GF-D8 (cell line): ENCODE measurements at regions not wholly inside any gene's neighbourhood (a gene's known extent, or its start where the extent isn't known, plus 50 kb on each side); places are given as distances from the start of the nearest gene placed in this dataset.

Experiments
- DNase-seq: peaks from one replicate; lab custom pipeline; 2025; lab: John Stamatoyannopoulos, UW

DNA sequence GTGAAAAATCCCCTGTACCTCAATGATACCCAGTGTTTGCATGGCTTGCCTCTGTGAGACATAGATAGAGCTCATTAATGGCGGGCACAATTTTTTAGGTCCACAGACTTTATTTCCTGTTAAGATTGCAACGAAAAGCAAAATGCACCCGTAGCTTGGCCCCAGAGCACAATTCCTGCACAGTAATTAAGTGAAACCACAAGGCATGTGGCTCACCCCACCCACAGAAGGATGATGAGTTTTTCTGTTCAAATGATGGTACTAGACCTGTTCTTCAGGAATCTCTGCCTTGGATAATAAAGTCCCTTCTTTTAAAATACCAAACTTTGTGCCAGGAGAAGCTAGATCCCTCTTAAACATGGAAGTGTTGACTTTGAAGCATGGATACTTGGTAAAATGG is 738.1 kb downstream of the QKI start:
- no peak for DNase-seq

- no peak for DNase-seq
Observed at GRCh38 chr6:164151161-164152120, 736.9 kb downstream of the QKI start.

DNA sequence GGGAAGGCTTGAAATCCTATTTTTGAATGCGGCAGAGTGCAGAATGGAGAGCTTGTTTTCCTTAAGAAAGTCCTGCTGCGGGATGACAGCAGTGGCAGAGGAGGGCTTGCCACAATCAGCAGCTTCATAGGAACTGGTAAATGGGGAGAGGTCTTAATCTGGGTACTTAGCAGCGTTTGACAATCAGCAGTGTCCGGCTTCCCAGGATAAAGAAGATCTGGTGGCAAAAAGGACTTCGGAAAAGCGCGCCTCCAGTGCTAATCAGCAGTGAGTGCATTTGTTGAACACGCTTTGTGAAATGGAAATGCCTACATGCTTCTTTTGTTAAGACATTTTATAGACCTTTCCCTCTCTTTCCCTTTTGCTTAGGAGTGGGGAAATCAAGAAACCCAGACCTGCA is 735.7 kb downstream of the QKI start:
- no peak for DNase-seq

DNA sequence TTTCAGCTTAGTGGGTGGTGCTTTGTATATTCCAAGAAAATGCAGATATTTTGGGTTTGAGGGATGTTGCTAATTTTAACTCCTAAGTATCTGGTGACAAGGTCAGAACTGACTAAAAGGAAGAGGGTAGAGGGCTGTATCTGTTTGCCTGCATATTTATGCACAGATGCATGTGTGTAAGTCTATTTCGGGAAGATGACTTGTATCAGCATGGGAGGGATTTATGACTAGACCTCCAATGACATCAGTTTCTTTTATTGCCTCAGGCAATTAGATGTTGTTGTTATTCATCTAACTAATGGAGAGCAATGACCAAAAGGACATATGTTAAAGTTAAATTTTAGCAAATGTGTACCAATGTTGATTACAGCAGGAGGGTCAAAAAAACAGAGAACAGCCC is 734.3 kb downstream of the QKI start:
- DNase-seq, result no peak

GRCh38 chr6:164144316-164144715 is 729.8 kb downstream of the QKI start:
- DNase-seq, result no peak

DNA sequence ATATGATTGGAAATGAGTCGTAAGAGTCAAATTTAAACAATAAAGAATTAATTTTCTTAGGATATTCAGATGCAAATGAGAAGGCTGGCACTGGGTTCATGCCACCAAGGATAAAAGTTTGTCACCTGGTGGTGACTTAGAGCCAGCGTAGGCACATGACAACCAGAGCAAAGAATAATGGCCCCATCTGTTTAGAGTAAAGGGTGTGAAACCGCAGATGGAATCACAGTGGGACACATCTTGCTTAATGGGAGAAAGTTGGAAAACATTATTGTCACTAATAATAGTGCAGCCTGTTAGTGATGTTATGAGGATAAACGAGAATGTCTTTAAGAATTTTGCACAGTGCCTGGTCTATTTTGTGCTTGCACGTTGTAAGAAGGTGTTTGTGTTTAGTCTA is 727.8 kb downstream of the QKI start:
- no peak for DNase-seq

GRCh38 chr6:164135511-164136132 is 721.1 kb downstream of the QKI start:
- DNase-seq, result no peak

DNA sequence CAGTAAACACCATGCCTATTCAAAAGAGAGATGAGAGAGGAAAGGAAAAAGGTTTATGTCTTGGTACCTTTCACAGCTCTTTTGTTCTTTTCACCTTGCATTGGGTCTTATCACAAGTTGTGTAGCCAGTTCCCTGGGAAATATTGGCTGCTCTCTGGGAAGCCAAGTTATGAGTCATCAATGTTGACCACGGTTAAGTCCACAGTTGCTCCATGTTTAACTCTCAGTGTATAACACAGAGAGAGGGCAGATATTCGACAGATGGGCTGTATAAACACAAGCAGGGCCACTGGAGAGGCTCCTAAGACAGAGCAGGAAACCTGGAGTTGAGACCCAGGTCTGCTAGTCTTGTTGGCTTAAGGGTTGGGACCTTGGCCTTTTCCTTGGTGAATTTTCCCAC is 718.6 kb downstream of the QKI start:
- DNase-seq, result no peak

GRCh38 chr6:164130585-164130984 is 716.1 kb downstream of the QKI start:
- no peak for DNase-seq

- DNase-seq, result no peak
Observed at GRCh38 chr6:164130151-164130550, 715.6 kb downstream of the QKI start.

DNA sequence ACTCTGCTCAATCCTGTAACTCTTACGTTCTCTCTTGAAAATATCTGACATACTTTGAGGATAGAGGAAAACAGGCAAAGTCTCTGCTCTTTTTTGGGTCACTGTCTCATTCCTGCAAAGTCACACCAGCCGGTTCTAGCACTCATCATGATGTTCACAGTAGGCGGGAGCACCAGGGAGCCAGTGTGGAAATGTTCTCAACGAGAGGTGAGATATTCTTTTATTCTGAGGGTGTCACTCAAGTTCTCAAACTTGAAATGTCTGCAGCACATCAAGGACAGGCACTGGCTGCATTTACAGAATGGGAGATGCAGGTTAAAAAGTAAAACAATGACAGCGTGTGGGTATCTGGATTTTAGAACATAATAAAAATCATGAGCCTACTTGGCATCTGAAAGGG is 714.7 kb downstream of the QKI start:
- no peak for DNase-seq

- no peak for DNase-seq
Observed at GRCh38 chr6:164128101-164128500, 713.6 kb downstream of the QKI start.

DNA sequence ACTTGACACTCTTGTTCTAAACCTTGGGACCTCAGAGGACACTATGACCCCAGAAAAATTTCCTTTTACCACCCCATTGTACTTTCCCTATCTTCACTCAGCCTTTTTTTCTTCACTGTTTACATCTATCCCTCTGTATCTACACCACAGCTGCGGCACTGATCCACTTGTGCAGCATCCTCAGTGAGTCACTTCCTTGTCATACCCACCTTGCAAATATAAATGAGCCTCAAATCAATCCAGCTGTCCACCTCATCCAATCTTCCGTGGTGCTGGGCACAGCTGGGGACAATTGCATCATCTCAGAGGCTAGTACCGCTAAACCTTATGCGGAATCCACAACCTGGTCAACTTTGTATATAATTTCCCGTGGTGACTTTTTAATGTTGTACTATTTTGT is 710.5 kb downstream of the QKI start:
- DNase-seq, result no peak

DNA sequence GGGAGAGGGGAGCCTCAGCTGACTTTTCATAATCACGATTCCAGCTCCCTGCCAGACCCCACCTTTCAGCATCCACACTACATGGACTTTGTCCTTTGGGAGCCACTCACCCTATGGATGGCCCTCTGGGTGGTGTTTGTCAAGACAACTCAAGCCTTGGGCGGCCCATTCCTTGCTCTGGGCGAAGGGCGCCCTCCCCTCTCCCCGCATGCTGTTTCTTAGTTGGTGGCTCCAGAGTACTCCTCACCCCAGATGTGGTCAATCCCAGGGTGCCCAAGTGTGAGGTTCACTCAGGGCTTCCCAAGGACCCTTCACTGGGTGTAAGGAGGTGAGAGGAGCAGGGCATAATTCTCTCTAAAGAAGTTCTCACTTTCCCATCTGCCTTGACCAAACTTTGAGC is 710.0 kb downstream of the QKI start:
- DNase-seq, result no peak

GRCh38 chr6:164122109-164122508 is 707.6 kb downstream of the QKI start:
- no peak for DNase-seq

GRCh38 chr6:164121527-164121926 is 707.0 kb downstream of the QKI start:
- DNase-seq, result no peak

DNA sequence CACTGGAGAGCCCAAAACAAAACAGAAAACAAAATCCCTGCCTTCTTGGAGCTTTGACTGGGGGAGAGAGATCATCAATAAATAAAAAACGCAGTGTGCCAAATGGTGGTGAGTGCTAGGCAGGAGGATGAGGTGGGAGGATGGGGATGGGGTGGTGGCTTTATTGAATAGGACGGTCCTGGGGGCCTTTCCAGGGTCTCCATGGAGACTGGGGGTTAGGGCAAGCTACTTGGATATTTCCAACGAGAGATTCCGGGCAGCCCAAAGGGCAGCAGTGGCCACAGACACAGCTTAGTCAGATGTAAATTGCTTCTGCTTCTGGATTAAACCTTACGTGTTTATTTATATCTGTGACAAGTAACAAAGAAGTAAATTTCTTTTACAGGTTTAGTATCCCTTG is 700.1 kb downstream of the QKI start:
- DNase-seq, result no peak

- DNase-seq, result no peak
Observed at GRCh38 chr6:164114051-164114450, 699.5 kb downstream of the QKI start.

GRCh38 chr6:164113637-164114036 is 699.1 kb downstream of the QKI start:
- no peak for DNase-seq

- no peak for DNase-seq
Observed at GRCh38 chr6:164109770-164110140, 695.2 kb downstream of the QKI start.

GRCh38 chr6:164108869-164109769 is 694.6 kb downstream of the QKI start:
- DNase-seq, result peak; percentile 55

DNA sequence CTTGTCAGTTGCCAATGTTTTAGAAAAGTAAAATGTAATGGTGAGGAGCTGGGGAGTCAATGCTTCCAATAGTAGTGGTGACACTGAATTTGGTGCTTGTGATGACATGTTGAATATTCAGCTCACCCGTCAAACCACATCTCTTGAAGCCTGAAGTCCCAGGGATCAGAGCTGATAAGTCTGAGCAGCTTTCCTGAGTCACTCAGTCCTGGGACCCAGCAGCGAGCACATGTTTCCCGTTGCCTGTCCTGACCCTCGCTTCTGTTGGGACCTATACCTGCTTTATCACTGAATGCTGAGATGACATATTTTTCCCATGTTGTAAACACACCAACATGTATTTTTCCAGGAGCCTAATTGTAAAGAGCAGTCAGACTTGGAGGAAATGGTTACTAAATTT is 693.6 kb downstream of the QKI start:
- DNase-seq, result no peak
